ENCODE measurements at regions not wholly inside any gene's neighbourhood (a gene's known extent, or its start where the extent isn't known, plus 50 kb on each side); places are given as distances from the start of the nearest gene placed in this dataset.

DNA sequence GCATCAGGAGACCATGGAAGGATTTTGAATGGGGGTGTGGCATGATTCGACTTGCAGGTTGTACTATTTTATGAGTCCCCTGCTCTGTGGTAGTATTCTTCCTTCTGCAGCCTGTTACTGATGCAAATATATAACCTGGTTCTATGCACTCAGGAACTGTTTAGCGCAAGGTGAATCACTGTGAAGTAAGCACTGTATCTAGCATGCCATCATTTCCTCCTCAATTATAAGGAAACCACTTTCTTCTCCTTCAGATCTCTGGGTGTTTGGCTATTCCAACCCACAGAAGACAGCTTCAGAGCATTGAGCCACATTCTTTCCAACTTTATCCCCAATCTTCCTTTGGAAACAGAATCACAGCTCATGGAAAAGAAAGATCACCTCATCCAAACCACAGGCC lies 176.7 kb downstream of the DIPK2A start:
- H3K27ac ChIP-seq: no peak overlapping the region
- intact Hi-C loops (cut with micrococcal nuclease; ENCODE audit: unreplicated experiment): no loop called here

DNA sequence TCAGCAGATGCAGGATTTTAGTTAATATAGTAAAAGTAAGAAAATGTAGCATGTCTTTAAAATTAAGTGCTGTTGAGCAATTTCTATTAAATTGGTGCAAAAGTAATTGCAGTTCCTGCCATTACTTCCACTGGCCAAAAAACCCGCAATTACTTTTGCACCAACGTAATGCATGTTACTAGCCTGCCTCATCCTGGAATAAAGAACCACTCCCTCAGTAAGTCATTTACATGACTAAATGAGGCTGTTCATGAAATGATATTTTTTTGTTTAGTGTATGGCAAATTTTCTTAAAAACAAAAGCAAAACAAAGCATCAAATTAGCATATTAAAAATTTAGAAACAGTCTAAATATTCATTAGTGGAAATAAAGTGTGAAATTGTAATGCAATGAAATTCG lies 180.4 kb downstream of the DIPK2A start:
- TF ChIP-seq, protein P1, sequence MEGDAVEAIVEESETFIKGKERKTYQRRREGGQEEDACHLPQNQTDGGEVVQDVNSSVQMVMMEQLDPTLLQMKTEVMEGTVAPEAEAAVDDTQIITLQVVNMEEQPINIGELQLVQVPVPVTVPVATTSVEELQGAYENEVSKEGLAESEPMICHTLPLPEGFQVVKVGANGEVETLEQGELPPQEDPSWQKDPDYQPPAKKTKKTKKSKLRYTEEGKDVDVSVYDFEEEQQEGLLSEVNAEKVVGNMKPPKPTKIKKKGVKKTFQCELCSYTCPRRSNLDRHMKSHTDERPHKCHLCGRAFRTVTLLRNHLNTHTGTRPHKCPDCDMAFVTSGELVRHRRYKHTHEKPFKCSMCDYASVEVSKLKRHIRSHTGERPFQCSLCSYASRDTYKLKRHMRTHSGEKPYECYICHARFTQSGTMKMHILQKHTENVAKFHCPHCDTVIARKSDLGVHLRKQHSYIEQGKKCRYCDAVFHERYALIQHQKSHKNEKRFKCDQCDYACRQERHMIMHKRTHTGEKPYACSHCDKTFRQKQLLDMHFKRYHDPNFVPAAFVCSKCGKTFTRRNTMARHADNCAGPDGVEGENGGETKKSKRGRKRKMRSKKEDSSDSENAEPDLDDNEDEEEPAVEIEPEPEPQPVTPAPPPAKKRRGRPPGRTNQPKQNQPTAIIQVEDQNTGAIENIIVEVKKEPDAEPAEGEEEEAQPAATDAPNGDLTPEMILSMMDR (conservative IDR thresholded peaks at IDR 0.05): no peak

More for the DNA sequence above, 176.7 kb downstream of the DIPK2A start:
- DNase-seq: no peak
- Histone ChIP-seq H4K20me1 (ENCODE audit: insufficient read depth) (no peaks in the 10 kb centered on the region), H3K9me2 (ENCODE audit: insufficient read depth) (no peaks in the 10 kb centered on the region; the same call in 1 of the 2 replicates), H3F3A (ENCODE audit: insufficient read depth, low read depth) (no peaks in the 10 kb centered on the region), H3K4me2 (no peak overlapping the region), H2AFZ (no peak overlapping the region), H3K27me3 (ENCODE audit: insufficient read depth, low read depth) (no peaks in the 10 kb centered on the region), H3K4me3 (no peak overlapping the region), H3K9me3 (ENCODE audit: insufficient read depth, low read depth) (no peaks in the 10 kb centered on the region), H3K36me3 (ENCODE audit: low read depth) (no peaks in the 10 kb centered on the region), H3K4me1 (replicated peaks; ENCODE audit: insufficient read depth) (no peaks in the 10 kb centered on the region), H3K79me2 (ENCODE audit: low read depth) (no peaks in the 10 kb centered on the region)
- ChIA-PET POLR2A (ENCODE audit: unreplicated experiment) (no interaction called here), CTCF (no interaction called here)
- no TSS peak for BruUV-seq (replicated peaks)
- no peak for TF ChIP-seq EZH2 (IDR thresholded peaks at IDR 0.05; ENCODE audit: low read depth)
- TF ChIP-seq, protein P1 (conservative IDR thresholded peaks at IDR 0.05): no peak

DNA sequence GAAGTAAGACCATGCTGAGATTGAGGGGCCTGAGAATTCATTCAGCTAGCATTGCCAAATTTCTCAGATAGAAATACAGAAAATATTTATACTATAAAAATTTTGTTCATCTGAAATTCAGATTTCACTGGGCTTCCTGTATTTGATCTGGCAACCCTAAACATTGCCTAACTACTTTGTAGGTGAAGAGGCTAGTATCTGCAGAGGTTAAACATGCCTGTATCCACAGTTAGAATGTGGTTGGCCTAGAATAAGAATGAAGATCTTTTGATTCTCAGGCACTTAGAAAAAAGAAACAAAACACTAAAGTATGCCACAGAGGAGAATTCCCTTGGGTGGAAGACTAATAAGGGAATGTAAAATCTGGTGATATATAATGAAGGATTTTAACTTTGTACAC lies 189.0 kb downstream of the DIPK2A start:
- no peak overlapping the region for H3K4me2 ChIP-seq
- no peak overlapping the region for H3K27ac ChIP-seq
- H4K20me1 ChIP-seq (ENCODE audit: insufficient read depth): no peaks in the 10 kb centered on the region
- H3K9me2 ChIP-seq (ENCODE audit: insufficient read depth): no peaks in the 10 kb centered on the region
- H3K36me3 ChIP-seq (ENCODE audit: low read depth): no peaks in the 10 kb centered on the region
- no peaks in the 10 kb centered on the region for H3K27me3 ChIP-seq (ENCODE audit: insufficient read depth, low read depth)
- H3K79me2 ChIP-seq (ENCODE audit: low read depth): no peaks in the 10 kb centered on the region
- no peak overlapping the region for H2AFZ ChIP-seq
- BruUV-seq (replicated peaks): no TSS peak
- ChIA-PET POLR2A (ENCODE audit: unreplicated experiment) (no interaction called here), CTCF (no interaction called here)
- intact Hi-C loops (cut with micrococcal nuclease; ENCODE audit: unreplicated experiment): no loop called here
- TF ChIP-seq, protein P1 (conservative IDR thresholded peaks at IDR 0.05): no peak
- TF ChIP-seq EZH2 (IDR thresholded peaks at IDR 0.05; ENCODE audit: low read depth): no peak
- H3F3A ChIP-seq (ENCODE audit: insufficient read depth, low read depth): no peaks in the 10 kb centered on the region
- no peaks in the 10 kb centered on the region for H3K9me3 ChIP-seq (ENCODE audit: insufficient read depth, low read depth)
- peaks cover 6% of the 10 kb centered on the region; the same call in 1 of the 2 replicates for H3K4me1 ChIP-seq (replicated peaks; ENCODE audit: insufficient read depth)
- DNase-seq: no peak
- H3K4me3 ChIP-seq: no peak overlapping the region

More for the DNA sequence above, 180.4 kb downstream of the DIPK2A start:
- Histone ChIP-seq H3K9me2 (ENCODE audit: insufficient read depth) (no peaks in the 10 kb centered on the region; the same call in 1 of the 2 replicates), H3K27me3 (ENCODE audit: insufficient read depth, low read depth) (no peaks in the 10 kb centered on the region), H3K4me3 (no peak overlapping the region), H2AFZ (no peak overlapping the region), H3K9me3 (ENCODE audit: insufficient read depth, low read depth) (no peaks in the 10 kb centered on the region), H3K36me3 (ENCODE audit: low read depth) (no peaks in the 10 kb centered on the region), H3K79me2 (ENCODE audit: low read depth) (no peaks in the 10 kb centered on the region), H3K4me2 (no peak overlapping the region), H4K20me1 (ENCODE audit: insufficient read depth) (no peaks in the 10 kb centered on the region), H3F3A (ENCODE audit: insufficient read depth, low read depth) (no peaks in the 10 kb centered on the region), H3K27ac (no peak overlapping the region), H3K4me1 (replicated peaks; ENCODE audit: insufficient read depth) (no peaks in the 10 kb centered on the region)
- BruUV-seq (replicated peaks): no TSS peak
- DNase-seq: no peak
- intact Hi-C loops (cut with micrococcal nuclease; ENCODE audit: unreplicated experiment): no loop called here
- POLR2A ChIA-PET (ENCODE audit: unreplicated experiment): no interaction called here
- CTCF ChIA-PET: no interaction called here

Data from PC-9 (cell line).